ENCODE measurements at regions not wholly inside any gene's neighbourhood (a gene's known extent, or its start where the extent isn't known, plus 50 kb on each side); places are given as distances from the start of the nearest gene placed in this dataset.
"Not testable (repeated sequence)": the region's sequence is repeated elsewhere in the genome, so short reads cannot be mapped to it uniquely, and the experiment has no call there.

- intact Hi-C loops (cut with micrococcal nuclease): not testable (repeated sequence)
Measured at GRCh38 chr21:14623079-14623478, 77.0 kb upstream of the SAMSN1 start.

GRCh38 chr21:14620152-14620551 lies 74.0 kb upstream of the SAMSN1 start:
- intact Hi-C loops (cut with micrococcal nuclease): loop anchor here (2.0 kb wide), 1 partner anchor 73 kb away; the partner anchor contains the start of gene SAMSN1

GRCh38 chr21:14617871-14618270 lies 71.8 kb upstream of the SAMSN1 start:
- intact Hi-C loops (cut with micrococcal nuclease): no loop called here

GRCh38 chr21:14617040-14617393 lies 70.9 kb upstream of the SAMSN1 start:
- intact Hi-C loops (cut with micrococcal nuclease): no loop called here

GRCh38 chr21:14616380-14617039 lies 70.4 kb upstream of the SAMSN1 start:
- intact Hi-C loops (cut with micrococcal nuclease): no loop called here

- intact Hi-C loops (cut with micrococcal nuclease): no loop called here
Measured at GRCh38 chr21:14615359-14615974, 69.4 kb upstream of the SAMSN1 start.

DNA sequence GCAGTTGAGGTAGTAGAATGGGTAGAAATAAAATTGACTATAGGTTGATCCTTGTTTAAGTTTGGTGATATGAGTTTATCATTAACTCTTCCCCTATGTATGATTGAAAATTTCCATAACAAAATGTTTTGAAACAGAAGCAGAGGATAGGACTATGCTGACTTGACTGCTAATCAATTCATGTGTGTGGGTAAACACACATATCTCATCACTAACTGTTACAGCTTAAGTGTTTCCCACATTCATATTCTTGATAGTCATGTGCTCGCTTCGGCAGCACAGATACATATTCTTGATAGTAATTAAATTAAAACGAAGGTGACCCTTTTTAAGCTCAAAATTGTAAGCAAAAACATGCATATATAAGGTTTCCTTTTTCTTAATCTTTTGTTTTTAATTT lies 68.2 kb upstream of the SAMSN1 start:
- intact Hi-C loops (cut with micrococcal nuclease): no loop called here

DNA sequence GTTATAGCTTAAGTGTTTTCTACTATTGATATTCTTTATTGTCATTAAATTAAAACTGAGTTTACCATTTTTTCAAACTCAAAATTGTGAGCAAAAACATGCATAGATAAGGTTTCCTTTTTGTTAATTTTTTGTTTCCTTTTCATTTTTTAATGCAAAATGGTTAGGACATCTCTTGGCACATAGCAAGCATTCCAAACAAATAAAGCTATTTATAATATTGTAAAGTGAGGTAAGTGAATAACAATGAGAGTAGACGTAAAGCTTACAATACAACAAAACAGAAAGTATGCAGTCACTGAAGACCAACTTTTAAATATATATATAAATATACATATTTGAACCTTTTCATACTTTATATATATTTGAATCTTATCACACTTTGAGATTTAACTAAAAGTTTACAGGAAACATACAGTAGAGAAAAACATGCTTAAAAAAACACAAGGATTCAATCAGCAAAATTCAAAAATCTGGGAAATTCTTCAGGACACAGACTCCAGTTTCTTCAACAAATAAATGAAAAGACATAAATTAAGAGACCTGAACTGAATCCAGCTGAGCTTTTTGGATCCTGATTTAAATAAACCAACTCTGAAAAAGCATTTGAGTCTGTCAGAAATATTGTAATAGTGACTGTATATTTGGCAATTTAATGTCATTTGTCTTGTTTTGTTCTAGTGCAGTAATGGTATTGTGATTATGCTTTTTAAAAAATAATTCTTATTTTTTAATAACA lies 67.5 kb upstream of the SAMSN1 start:
- intact Hi-C loops (cut with micrococcal nuclease): no loop called here

DNA sequence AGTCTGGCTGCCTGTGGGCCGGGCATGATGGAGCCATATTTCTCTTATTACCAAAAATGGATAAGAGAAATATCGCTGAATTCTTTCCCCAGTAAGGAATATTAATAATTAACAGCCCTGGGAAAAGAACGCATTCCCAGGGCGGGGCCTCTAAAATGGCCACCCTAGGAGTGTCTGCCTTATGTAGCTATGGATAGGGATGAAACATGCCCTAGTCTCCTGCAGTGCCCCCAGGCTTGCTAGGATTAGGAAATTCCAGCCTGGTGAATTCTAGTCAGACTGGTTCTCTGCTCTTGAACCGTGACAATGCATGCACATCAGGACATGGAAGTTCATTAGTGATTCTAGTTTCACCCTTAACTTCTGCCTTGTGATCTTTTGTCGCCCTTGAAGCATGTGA lies 64.0 kb upstream of the SAMSN1 start:
- intact Hi-C loops (cut with micrococcal nuclease): not testable (repeated sequence)

- intact Hi-C loops (cut with micrococcal nuclease): loop anchor here (2.0 kb wide), 1 partner anchor 16 kb away; no protein-coding TSS in a partner anchor
Measured at GRCh38 chr21:14609274-14609673, 63.2 kb upstream of the SAMSN1 start.

DNA sequence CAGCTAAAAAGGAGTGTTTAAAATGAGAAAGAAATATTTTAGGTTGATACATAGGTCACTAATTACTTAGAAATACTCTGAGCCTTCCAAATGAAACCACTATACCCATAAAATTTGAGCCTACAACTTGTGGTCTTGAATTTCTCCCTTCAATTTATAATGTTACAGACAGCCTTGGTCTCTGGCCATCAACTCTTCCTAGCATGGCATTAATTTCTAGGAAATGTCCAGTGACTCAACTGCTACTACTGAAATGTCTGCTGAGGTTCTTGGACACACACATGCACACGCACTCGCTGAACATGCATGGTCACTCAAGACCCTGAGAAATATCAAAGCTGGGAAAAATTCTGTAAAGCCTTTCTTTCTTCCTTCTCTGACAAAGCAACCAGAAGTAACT lies 61.1 kb upstream of the SAMSN1 start:
- intact Hi-C loops (cut with micrococcal nuclease): no loop called here

GRCh38 chr21:14603202-14603601 lies 57.1 kb upstream of the SAMSN1 start:
- intact Hi-C loops (cut with micrococcal nuclease): loop anchor here (2.0 kb wide), 1 partner anchor 14 kb away; no protein-coding TSS in a partner anchor

- intact Hi-C loops (cut with micrococcal nuclease): loop anchor here (2.0 kb wide), 1 partner anchor 14 kb away; no protein-coding TSS in a partner anchor
Measured at GRCh38 chr21:14602382-14602958, 56.4 kb upstream of the SAMSN1 start.

DNA sequence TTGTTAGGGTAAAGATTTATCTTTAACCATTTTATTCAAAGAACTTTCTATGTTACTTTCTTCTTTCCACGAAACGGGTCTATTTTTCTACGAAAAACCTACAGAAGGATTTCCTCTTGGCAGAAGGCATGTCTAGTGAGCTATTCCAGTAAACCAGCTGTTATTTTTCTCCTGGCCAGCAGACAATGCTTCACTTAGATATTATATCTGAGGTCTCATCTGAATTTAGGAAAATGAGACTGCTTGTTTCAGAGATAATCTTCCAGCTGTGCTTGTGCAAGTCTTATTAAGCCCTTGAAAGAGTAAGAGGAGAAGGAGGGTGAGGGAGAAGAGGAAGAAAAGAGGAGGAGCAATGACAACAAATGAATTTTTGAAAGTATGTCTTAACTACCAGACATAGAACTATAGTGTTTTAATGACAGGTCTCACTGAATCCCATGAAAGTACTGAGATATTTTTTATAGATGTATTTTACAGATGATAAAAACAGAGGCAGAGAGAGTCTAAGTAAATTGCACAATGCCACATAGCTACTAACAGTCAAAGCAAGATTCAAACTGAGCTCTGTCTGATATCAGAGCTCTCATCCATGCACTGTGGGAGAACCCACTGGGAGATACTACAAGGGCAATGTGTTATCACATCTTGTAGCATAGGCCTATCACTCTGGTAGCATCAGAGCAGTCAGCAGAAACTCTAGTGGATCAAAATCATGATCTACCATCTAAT lies 54.6 kb upstream of the SAMSN1 start:
- intact Hi-C loops (cut with micrococcal nuclease): loop anchor here (1.0 kb wide), 1 partner anchor 8 kb away; no protein-coding TSS in a partner anchor

- intact Hi-C loops (cut with micrococcal nuclease): no loop called here
Measured at GRCh38 chr21:14598065-14598464, 52.0 kb upstream of the SAMSN1 start.

Measured in T-helper 1 cell treated with Interleukin-12 subunit alpha and Interleukin-12 subunit beta and Interleukin-4 antibody, amounts not matched to agents 30 ng/mL and 1 ng/mL, for 36 hours (primary cell).